Fibroblast of skin of left biceps (primary cell): ENCODE measurements at regions not wholly inside any gene's neighbourhood (a gene's known extent, or its start where the extent isn't known, plus 50 kb on each side); places are given as distances from the start of the nearest gene placed in this dataset.
"Not testable (repeated sequence)": the region's sequence is repeated elsewhere in the genome, so short reads cannot be mapped to it uniquely, and the experiment has no call there.

Experiments
- DNase-seq, 2 experiments: peaks; one replicate each; pipeline ENCODE4 v3.0.0-alpha.2; 2013; ENCODE audit warnings: low read depth in 2 of 2

DNA sequence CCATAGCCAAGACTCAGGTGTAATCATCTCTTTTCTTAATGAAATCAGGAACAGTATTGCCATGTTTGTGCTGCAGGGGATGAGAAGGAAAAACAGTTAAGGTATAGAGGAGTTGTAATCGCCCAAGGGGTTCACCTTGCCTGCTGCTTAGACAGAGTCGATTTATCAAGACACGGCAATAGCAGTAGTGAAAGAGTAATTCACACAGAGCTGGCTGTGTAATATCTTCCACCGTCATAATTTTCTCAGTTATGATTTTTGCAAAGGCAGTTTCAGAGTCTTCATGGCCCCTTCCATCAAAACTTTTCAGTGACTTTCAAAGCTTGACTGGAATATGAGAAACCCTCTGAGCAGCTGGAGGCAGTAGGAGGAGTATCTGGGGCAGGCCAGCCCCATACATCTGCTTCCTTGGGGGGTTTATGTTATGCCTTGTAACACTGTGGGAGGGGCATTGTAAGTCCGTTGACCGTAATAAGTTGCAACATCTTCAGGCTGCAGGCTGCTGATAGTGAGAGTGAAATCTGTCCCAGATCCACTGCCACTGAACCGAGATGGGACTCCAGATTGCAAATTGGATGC is 605.4 kb downstream of the RPIA start:
- DNase-seq, result not testable (repeated sequence)

DNA sequence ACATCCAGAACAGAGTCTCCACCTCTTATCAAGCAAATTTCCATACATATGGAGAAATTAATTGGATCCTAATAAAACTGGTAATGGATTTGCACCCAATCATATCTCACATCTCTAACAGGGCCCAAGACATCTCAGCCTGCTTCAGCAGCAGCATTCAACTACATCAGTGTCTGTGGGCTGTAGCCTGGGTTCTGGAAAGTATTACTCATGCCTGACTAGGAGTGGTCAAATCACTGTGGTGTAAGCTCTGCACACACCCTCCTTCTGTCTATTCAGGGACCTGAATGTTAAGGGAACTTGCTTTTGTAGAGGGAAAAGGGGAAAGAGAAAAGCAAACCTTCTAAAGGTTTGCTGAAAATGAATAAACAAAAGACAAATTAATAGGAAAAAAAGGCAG is 607.7 kb downstream of the RPIA start:
- DNase-seq, result not testable (repeated sequence)

DNA sequence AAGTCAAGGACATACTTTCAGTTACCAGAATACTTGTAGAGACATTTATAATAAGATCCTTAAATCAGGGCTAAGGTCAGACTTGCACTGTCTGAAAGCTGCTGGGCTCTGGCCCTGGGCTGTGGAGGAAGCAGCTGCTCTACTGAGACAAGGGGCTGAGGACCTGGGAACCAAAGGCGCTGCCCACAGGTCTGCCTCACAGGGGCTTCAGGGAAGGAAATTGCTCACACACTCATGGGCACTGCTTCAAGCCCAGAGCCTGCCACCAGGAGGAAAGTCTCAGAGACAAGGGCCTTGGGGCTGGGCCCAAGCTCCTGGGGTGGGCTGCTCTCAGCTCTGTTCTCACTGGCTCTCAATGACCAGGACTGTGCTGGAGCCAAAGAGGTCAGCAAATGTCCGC is 614.1 kb downstream of the RPIA start:
- not testable (repeated sequence) for DNase-seq

DNA sequence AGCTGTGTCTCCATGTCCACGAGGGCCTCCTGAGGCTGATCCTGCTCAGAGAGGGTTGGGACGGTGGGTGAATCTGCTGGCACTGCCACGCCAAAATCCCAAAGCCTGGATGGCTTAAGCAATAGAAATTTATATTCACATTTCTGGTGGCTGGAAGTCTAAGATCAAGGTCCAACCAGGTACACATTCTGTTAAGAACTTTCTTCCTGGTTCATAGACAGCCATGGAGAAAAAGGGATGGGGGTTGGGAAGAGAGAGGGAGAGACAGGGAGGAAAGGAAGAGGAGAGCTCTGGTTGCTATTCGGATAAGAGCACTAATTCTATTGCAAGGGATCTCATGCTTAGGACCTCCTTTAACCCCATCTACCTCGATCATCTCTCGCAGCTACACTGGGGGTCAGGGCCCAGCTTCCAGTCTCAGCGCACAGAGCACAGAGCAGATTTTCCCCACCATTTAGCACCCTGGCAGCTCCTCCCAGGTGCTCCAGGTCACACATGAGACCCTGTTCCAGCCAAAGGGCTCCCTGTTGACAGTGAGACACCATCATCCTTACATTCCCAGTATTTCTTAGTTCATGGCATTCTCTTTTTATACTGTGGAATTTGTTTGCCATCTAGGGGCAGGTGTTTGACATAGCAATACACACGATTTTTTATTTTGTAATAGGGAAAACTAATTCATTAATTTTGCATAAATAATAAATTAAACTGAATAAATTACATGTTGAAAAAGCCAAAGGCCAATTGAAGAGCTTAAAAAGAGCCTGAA is 615.6 kb downstream of the RPIA start:
- not testable (repeated sequence) for DNase-seq

DNA sequence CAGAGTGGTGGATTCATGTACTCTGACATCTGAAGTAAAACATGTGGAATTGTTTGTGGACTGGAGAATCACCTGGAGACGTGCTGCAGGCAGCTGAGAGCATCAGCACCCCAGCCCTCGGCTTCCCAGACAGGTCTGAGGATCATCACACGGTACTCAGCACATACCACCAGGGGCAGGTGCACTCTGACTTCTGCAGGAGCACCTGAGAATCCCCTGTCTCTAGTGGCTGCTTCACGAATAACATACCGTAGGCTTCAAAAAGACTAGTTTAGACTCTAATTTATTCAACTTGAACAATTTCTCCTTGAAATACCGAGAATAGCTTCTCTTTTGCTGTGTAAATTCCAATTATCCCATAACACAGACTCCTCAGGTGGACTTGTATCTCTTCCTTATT is 627.5 kb downstream of the RPIA start:
- not testable (repeated sequence) for DNase-seq

DNA sequence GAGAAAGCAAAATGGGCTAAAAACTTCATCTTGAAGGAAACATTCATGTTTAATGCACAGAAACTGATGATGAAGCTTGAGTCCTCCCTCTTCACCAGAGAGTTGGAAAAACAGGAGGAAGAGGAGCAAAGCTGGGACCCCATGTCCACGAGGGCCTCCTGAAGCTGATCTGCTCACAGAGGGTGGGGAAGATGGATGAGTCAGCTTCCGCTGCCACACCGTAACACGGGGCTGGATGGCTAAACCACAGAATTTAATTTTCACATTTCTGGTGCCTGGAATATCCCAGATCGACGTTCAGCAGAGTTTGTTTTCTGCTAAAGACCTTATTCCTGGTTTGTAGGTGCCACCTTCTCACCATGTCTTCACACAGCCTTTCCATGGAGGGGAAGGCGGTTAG is 634.4 kb downstream of the RPIA start:
- not testable (repeated sequence) for DNase-seq

DNA sequence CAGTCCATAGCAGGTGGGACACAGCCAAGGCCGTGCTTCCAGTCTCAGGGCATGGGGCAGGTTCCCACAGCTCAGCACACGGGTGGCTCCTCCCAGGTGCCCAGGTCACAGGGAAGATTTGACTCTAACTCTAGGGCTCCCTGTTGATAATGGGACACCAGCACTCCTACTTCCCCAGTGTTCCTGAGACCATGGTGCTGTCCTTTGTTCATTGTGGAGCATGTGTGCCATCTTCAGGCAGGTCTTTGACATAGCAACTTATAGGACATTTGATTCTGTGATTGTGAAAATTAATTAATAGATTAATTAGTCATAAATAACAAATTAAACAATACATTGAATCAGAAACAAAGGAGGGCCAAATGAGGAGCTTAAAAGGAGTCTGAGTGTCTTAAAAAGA is 635.0 kb downstream of the RPIA start:
- DNase-seq, result not testable (repeated sequence)

DNA sequence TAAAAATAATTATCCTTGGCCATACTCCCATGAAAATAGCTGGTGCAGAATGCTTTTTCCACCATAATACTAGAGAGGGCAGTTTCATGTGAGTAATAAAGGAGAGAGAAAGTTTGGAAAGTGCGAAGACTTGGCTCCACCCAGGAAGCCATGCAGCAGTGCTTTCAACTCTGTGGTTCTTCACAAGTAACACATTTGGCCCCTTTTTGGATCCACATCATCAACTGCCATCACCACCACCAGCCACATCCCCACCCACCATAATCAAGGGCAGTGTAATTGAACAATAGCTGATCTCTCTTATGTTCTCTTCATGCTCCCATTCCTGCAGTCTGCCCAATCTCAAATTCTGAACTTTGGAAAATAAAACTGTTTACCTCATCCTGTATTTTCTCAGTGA is 637.3 kb downstream of the RPIA start:
- DNase-seq, result not testable (repeated sequence)
